Type B pancreatic cell (in vitro differentiated cells): ENCODE measurements at regions not wholly inside any gene's neighbourhood (a gene's known extent, or its start where the extent isn't known, plus 50 kb on each side); places are given as distances from the start of the nearest gene placed in this dataset.

Experiments used
- DNase-seq: peaks from one replicate; pipeline ENCODE4 v3.0.0; 2021; ENCODE audit warnings: mixed read lengths; ENCODE audit not compliant: unreplicated experiment; ENCODE audit errors: extremely low spot score
- H3K27ac Mint-ChIP-seq: 2 replicates; pipeline ENCODE4 v1.8.0; 2021; ENCODE audit warnings: mild to moderate bottlenecking, mixed read lengths
- H3K27me3 Mint-ChIP-seq: 2 replicates; pipeline ENCODE4 v1.8.0; 2021; ENCODE audit warnings: mixed read lengths
- H3K36me3 Mint-ChIP-seq: 2 replicates; pipeline ENCODE4 v1.8.0; 2021; ENCODE audit warnings: mixed read lengths
- H3K4me1 Mint-ChIP-seq: one replicate; pipeline ENCODE4 v1.8.0; 2021; ENCODE audit warnings: mixed read lengths; ENCODE audit not compliant: unreplicated experiment
- H3K4me3 Mint-ChIP-seq: 2 replicates; pipeline ENCODE4 v1.8.0; 2021; ENCODE audit warnings: mild to moderate bottlenecking, mixed read lengths
- H3K9me3 Mint-ChIP-seq: 2 replicates; pipeline ENCODE4 v1.8.0; 2021; ENCODE audit warnings: mixed read lengths
- CTCF ChIP-seq: fragments of 200-600 bp; sonication (generic); conservative IDR thresholded peaks from 2 replicates; pipeline ENCODE4 v1.5.0; 2021; ENCODE audit warnings: antibody characterized with exemption, mild to moderate bottlenecking

- no peaks in the 10 kb centered on the region for H3K27me3 Mint-ChIP-seq
- TF ChIP-seq CTCF, result no peak
- no peak for DNase-seq
- H3K27ac Mint-ChIP-seq, result no peak overlapping the region
- H3K36me3 Mint-ChIP-seq, result no peaks in the 10 kb centered on the region
- no peaks in the 10 kb centered on the region for H3K4me1 Mint-ChIP-seq
- no peaks in the 10 kb centered on the region for H3K9me3 Mint-ChIP-seq
- no peak overlapping the region for H3K4me3 Mint-ChIP-seq
Measured at GRCh38 chrX:101986586-101986985, 54.8 kb upstream of the ZMAT1 start.
